Thyroid gland (tissue), 4 donors: ENCODE measurements at regions not wholly inside any gene's neighbourhood (a gene's known extent, or its start where the extent isn't known, plus 50 kb on each side); places are given as distances from the start of the nearest gene placed in this dataset.

ENCODE experiments used
- CTCF ChIP-seq, 6 experiments: fragments of 200-600 bp in 3 of 6; fragments of 450-650 bp in 3 of 6; sonication (generic) in 3 of 6; IDR thresholded peaks; one replicate each; pipeline ENCODE4 v1.5.1; 2016 to 2019; ENCODE audit warnings: antibody characterized with exemption in 6 of 6, mild to moderate bottlenecking in 2 of 6, inconsistent platforms in 1 of 6, moderate library complexity in 1 of 6
- POLR2A ChIP-seq, 2 donors: fragments of 450-650 bp; IDR thresholded peaks; one replicate each; pipeline ENCODE4 v1.6.1; 2017; ENCODE audit warnings: antibody characterized with exemption in 2 of 2, mild to moderate bottlenecking in 2 of 2, moderate library complexity in 1 of 2

- TF ChIP-seq CTCF (IDR thresholded peaks at IDR 0.05) (no peak), POLR2A (IDR thresholded peaks at IDR 0.05) (no peak)
Measured at GRCh38 chr13:78430811-78431210, 172.5 kb downstream of the POU4F1 start.
